Embryonic facial prominence (tissue), 1 donor: ENCODE measurements at regions not wholly inside any gene's neighbourhood (a gene's known extent, or its start where the extent isn't known, plus 50 kb on each side); places are given as distances from the start of the nearest gene placed in this dataset.

ENCODE experiments used
- DNase-seq: peaks from one replicate; pipeline ENCODE4 v3.0.0-alpha.2; 2016; ENCODE audit errors: extremely low spot score

DNA sequence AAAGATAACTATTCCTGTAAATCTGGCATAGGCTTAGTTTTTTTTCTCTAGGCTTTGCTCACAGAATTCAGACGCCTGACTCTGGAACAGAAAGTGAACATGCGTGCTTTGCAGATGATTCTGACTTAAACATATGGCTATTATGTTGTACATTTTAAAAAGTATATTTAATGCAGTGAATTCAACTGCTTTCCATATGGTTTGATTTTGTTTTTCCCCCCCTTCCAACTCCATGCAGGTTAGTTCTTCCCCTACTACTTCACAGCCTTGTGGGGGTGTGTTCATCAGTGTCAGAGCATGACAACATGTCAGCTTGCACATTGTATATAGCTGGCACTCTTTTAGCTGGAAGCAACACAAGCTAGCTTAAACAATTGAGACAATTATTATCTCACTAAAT, 226.8 kb downstream of the TMEM167A start:
- DNase-seq, result peak; percentile 40

DNA sequence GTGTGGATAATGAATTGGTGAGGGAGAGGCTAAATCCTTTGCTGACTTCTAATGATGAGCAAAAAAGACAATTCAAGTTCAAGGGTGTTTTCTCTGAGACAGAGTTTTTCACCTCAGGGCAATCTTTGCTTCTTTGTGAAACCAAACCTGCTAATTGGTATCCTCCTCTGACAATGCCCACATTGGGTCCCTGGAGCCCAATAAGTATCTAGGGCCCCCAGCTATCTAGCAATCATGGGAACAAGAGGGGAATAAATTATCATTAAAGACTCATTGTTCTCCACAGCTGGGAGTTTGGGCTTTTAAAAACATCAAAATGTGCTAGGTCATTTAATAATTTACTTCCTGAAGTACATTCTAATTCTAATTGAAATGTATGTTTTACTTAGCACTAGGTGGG, 227.3 kb downstream of the TMEM167A start:
- no peak for DNase-seq

DNA sequence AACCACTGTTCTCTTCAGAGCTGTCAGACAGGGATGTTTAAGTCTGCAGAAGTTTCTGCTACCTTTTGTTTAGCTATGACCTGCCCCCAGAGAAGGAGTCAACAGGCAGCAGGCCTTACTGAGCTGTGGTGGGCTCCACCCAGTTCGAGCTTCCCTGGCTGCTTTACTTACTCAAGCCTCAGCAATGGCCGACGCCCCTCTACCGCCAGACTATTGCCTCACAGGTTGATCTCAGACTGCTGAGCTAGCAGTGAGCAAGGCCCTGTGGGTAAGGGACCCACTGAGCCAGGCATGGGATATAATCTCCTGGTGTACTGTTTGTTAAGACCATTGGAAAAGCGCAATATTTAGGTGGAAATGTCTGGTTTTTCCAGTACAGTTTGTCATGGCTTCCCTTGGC, 229.6 kb downstream of the TMEM167A start:
- no peak for DNase-seq

DNA sequence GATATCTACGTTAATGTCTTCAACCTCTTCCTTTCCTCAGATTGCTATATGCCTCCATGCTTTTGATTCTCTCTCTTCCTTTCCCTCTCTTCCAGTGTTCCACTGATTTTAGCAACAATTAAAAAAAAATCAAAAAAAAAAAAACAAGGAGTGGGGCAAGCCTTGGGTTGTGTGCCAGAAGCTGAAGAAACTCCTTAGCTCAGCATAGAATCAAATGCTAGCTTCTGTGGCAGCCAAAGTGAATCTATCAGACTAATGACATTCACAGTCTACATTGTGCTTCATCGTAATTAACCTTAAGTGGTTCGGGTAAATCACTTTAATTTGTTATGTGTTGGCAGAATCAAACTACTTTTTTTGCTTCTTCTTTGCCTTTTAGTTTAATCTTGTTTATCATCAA, 237.3 kb downstream of the TMEM167A start:
- DNase-seq, result no peak

DNA sequence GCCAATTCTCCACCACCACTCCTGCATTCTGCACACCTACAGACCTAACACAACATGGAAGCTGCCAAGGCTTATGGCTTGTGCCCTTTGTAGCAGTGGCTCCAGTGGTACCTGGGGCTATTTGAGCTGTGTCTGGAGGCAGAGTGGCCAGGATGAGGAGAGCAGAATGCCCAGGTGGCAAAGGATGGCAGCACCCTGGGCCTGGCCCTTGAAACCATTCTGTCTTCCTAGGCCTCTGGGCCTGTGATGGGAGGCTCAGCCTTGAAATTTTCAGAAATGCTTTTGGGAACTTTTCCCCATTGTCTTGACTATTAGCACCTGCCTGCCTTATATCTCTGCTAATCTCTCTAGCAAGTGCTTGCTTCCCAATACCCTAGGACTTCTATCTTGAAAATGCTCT, 241.7 kb downstream of the TMEM167A start:
- DNase-seq, result no peak

DNA sequence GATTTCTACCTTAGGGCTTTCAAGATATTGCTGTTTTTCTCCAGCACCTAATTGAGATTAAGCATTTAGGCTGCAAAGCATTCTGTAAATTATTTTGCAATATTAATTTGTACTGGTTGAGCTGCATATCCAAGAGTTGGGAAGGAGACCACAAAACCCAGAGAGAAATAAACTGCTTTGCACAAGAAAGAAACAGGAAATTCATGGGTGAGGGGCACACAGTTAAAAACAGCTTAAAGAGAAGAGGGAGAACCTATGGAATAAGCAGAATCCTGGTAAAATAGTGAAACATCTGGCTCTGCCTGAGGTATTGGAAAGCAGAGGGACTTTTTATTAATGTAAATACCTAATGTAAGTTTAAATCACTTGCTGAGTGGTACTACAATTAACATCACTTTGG, 243.0 kb downstream of the TMEM167A start:
- no peak for DNase-seq

DNA sequence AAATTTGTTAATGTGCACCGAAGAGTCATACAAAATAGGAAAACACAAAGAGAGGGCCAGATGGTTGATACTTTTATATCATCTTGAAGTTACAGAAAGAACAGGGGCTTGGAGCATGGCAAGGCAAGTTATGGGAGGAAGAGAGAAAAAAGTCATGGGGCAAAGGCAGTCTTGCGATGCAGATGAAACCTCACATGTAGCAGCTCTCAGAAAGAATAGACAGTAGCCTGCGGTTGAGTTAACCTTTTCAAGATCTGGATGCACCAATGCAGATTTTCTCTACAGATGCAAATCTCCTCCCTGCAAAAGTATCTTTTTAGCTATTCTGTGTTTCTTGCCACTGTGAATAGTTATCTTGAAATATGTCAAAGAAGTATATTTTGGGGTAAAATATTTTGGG, 243.9 kb downstream of the TMEM167A start:
- DNase-seq, result no peak

DNA sequence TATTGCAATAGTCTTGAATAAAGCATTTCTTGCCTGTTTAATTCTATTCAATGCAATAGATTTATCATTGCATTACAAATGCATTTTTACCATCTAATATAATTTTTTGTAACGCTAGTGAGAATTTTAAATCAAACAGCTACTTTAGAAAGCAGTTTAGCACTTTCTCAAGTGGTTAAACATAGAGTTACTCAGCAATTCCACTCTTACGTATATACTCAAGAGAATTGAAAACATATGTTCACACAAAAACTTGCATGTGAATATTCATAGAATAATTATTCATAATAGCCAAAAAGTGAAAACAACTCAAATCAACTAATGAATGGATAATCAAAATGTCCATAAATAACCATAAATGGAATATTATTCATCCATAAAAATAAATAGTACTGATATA, 244.7 kb downstream of the TMEM167A start:
- DNase-seq, result no peak

DNA sequence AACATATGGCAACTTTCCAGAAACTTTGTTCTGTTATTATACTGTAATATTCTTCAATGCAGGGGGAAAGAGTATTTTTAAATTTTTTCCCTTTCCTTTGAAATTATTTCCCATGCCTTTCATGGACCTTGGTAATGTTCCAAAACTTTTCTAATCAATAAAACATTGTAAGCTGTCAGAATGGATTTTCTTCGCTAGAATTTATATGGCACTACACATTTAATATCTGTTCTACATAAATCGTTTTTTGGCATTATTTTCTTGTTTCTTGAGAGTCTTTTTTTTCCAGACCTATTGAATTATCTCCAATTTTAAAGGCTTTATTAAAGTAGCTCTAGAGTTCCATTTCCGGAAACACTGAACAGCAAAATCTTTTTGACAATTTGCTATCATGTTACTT, 249.0 kb downstream of the TMEM167A start:
- peak; percentile 74 for DNase-seq

DNA sequence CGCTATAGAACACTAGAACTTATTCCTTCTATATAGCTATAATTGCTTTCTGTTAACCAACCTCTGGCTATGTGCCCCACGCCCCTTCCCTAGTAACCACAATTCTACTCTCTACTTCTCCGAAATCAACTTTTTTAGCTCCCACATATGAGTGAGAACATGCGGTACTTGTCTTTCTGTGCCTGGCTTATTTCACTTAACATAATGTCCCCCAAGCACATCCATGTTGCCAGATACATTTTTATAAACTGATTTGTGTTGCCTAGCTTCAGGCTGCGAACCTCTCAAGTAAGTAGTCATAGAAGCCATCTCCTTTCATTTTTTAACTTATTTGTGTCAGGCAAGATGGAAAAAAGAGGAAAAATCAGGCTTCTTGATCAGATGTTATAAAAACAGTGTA, 249.5 kb downstream of the TMEM167A start:
- no peak for DNase-seq

DNA sequence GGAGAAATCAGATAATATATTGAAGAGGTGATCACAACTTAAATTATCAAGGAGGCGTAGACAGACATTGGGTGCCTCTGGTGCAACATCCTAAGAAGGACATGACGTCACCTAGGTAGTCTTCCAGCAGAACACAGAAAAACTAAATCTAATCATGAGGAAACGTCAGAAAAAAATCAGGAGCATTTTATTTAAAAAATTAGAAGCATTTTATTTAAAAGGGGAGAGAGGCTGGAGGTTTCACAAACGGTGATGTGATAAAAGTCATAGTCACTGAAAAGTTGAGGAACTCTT, 254.6 kb downstream of the TMEM167A start:
- no peak for DNase-seq

DNA sequence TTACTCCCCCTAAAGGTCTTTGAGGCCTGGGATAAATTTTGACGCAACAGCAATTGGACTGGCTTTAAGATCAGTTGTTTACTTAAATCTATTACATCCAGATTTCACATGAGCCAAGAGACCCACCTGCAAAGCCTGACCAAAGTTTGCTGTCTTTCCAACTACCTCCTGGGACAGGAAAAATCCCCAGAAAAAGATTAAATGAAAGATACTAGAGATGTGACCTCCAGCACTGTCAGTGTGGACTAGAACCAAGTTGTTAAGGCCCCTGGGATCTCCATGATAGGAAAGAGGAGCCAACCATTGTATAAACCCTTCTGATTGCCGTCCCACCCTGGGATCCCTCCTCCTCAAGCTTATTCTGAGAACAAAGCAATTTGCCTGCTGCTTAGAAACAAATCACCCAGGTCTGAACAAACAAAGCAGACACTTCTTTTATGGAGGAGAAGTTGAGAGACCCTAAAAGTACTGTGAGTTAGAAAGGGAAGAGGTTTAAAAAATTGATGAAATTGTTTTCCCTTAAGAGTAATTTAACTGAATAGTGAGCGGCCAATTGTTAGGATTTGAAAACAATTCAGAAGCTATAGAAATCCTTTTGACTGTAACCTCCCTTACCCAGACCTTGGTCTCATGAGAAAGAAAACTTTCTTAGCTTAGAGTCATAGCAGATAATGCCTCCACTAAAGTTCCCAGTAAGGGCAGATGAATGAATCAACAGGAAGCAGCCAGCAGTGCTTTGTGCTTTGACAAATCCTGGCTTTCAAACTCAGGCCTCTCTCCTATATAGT, 255.2 kb downstream of the TMEM167A start:
- no peak for DNase-seq

DNA sequence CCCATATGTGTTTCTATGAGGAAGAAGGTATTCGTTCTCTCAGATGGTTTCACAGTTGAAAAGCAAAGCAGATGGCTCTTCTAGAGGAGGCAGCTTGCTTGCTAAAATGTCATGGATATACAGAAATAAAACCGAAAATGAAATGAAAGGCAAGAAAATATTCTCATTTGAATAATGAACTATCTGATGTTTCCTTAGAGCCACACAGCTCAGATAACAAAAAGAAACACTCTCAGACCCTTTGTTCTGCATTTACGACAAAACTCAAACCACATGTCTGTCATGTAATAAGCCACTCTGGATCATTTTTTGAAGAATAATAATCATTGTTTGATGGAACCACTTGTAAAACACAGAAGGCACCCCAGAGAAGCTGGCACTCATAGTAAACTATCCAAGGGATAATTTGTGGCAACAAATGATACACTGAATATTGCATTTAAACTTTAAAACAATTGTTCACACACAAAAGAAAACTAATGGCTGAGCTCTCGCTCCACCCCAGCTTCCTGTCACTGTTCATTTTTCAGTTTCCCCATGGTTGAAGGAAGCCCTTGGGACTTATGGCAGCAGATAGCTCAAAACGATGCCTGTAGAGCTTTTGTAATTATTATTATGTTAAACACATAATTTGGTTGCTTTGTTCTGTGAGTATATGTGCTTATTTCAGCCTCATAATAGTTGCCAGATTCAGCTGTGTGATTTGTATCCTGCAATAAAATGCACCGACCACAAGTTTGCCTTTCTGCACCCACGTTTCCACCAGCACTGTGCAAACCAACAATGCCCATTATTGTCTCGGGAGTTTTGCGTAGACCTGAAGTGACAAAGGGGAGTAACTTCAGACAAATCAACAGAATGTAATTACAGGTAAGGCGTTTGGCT, 256.0 kb downstream of the TMEM167A start:
- DNase-seq, result no peak

DNA sequence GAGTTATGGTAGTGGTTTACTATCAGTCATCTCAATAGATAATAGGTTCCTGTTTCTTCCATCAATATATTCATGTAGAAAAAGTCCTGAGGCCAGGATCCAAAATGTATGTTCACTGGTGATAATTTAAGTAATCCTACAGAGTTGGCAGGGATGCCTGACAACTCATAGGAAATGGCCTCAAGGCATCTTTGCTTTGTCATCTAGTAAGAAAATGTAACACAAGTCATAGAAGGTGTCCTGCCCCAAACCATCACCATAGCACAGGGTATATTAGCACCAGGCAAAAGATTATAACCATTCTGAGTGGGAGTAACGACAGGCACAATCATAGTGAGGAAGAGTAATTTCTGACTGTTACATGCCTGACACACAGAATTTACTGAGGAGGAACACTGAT, 257.0 kb downstream of the TMEM167A start:
- DNase-seq, result no peak

DNA sequence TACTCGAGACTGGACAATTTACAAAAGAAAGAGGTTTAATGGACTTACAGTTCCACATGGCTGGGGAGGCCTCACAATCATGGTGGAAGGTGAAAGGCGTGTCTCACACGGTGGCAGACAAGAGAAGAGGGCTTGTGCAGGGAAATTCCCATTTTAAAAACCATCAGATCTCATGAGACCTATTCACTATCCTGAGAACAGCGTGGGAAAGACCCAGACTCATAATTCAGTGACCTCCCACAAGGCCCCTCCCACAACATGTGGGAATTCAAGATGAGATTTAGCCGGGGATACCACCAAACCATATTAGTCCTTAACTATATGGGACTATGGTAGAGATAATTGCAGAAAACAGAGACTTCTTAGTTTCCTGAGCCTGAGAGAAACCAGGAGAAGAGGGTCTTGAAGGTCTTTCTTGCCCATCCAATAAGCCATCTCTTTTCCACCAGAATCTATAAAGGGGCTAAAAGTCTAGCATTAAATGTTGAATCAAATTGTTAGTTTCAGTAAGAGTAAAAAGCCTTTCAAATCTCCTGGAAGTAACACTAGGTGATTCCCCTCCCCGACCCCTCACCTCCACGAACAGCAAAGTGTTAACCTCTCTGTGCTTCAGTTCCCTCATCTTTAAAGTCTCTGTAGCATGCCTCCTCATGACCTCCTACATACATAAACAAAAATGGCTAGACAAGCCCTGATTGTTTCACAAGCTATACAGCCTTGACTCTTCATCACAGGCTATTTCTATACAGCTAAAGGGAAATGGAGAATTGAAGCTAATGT, 259.1 kb downstream of the TMEM167A start:
- DNase-seq, result no peak

DNA sequence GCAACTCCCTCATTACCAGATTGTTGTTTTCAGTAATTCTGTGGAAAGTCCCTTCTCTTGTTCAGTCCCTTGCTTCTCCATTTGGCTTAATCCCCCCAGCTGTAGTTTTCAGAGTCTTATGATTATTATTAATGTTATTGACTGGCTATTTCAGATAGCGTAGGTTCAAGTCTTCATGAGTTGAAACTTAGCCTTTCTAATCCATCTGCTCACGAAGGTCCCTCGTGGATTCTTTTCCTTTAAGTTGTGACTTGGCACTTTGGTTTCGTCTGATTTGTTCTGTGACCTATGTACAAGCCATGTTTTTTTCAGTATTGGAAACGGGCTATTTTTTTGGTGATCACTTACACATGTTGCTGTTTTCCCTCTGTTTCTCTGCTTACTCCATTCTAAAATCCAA, 260.3 kb downstream of the TMEM167A start:
- no peak for DNase-seq

DNA sequence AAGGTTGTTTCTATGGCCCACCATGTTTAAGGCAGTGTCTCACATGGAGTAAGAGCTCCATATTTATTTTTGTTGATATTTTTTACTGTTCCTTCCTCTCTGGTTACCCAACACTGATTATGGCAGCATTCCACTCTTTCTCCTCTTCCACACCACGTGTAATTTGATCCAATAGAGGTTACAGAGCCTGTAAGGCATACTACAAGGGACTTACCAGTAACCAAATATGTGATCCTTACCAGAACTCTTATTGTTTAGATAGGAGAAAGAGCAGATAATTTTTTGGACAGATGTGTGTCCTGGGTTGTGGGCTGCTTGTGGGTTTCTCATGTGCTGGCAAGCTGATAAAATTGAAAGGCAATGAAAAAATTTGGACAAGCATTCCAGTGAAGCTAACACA, 261.3 kb downstream of the TMEM167A start:
- no peak for DNase-seq

DNA sequence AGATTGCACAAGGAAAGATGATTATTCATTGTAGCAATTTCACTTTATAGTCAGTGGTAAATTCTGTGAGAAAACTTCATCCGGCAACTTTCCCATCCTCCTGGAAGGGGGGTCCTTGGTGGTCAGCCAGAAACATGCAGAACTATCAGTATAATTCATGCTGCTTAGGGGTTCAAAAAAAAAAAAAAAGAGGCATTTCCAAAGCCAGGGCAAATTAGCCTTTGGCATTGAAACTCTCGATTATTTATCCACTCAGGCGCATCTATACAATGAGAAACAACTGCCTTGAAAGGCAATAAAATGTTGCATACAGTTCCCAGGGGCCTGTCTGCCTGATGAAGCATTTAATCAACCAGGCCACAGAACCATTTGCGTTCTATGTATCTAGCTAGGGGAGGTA, 263.3 kb downstream of the TMEM167A start:
- DNase-seq, result no peak

DNA sequence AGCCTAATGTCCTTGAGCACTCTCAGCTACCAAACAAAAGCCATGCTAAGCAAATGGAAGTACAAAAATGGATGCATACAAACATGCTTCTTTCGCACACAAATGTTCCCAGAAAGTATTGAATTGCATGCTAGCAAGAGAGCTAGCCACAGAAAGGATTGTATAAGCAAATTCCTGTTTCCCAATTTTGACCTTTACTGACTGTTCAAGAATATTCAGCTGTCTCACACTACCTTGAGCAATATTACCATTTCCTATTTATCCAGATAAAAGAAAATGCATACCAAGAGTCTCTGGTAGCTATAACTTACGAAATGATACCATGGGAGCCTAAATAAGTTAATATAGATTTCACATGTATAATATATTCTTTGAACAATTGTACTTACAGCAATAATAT, 264.6 kb downstream of the TMEM167A start:
- no peak for DNase-seq

DNA sequence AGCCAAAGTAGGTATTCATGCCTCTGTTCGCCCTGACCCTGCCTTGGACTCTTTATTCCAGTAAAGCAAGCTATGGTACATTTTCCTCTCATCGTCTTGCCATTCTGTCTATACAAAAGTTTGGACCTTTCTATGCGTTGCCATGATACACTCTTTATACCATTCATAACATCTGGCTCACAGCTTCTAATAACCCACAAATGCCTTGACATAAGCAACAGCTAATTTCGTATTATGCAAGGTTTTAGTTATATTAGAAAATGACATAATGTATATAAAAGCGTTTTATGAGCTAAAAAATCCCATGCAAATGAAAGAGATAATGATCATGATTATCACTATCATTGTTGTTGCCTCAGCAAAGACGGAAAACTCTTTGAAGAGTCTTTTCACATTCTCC, 265.7 kb downstream of the TMEM167A start:
- DNase-seq, result no peak

DNA sequence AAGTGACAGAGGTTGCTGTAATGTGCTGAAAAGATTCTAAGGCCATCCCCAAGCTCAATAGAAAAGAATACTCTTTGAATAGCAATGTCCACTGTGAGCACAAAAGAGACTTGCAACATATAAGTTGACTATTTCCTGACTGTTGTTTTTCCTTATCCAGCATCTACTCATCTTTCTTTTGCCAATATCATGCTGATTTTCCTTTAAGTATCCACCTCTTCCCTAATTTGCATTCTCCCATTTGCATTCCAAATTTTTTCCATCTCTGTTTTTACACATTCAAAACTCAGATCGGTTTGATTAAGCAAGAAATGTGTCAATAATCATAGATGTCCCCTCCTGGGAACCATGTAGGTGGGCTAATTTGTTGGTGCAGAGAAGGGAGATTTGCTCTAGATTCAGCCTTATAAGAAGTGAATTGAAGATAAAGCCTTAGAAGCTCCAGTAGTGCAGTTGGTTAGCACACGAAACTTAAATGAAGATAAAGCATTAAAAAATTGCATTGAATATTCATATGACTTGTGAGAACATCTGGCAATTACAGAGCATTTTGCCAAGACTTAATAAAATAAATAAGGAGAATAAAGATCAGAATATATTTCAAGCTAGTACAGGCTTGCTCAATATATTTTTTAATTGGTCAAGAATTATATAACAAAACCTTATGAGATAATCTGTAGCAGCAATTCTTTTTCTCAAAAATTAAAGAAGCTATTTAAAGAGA, 267.6 kb downstream of the TMEM167A start:
- DNase-seq, result no peak

DNA sequence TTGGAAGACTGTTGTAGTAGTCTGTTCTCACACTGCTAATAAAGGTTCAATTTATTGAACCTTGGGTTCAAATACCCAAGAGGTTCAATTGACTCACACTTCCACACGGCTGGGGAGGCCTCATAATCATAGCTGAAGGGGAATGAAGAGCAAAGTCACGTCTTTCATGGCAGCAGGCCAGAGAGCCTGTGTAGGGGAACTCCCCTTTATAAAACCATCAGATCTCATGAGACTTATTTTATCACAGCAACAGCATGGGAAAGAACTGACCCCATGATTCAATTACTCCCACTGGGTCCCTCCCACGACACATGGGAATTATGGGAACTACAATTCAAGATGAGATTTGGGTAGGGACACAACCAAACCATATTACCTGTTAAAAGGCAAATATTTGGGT, 268.2 kb downstream of the TMEM167A start:
- DNase-seq, result no peak
